GM23338 (cell line): ENCODE measurements at regions not wholly inside any gene's neighbourhood (a gene's known extent, or its start where the extent isn't known, plus 50 kb on each side); places are given as distances from the start of the nearest gene placed in this dataset.

Experiments
- CREB1 ChIP-seq: fragments of 250-450 bp; sonication (Bioruptor Pico); IDR thresholded peaks from 2 replicates; pipeline ENCODE4 v1.5.0; 2020; ENCODE audit warnings: low read depth, mild to moderate bottlenecking, moderate library complexity
- CTCF ChIP-seq, 2 experiments: fragments of 200-600 bp in 1 of 2; sonication (generic) in 1 of 2; conservative IDR thresholded peaks; 2 replicates each; pipeline versions ENCODE4 v1.5.1 to v1.6.1; 2016 to 2017; ENCODE audit warnings: antibody characterized with exemption in 2 of 2, low read depth in 2 of 2, mild to moderate bottlenecking in 2 of 2, moderate library complexity in 1 of 2
- ETS1 ChIP-seq: IDR thresholded peaks from 2 replicates; pipeline ENCODE4 v1.6.1; 2016; ENCODE audit warnings: antibody characterized with exemption
- EZH2 ChIP-seq: fragments of 200-600 bp; sonication (generic); IDR thresholded peaks from one replicate; pipeline ENCODE4 v1.8.0; 2017; ENCODE audit warnings: antibody characterized with exemption, mild to moderate bottlenecking, low read depth; ENCODE audit not compliant: unreplicated experiment
- EZH2phosphoT487 ChIP-seq: fragments of 200-600 bp; sonication (generic); IDR thresholded peaks from one replicate; pipeline ENCODE4 v1.8.1; 2018; ENCODE audit warnings: antibody characterized with exemption; ENCODE audit not compliant: unreplicated experiment
- POLR2AphosphoS5 ChIP-seq: IDR thresholded peaks from 2 replicates; pipeline ENCODE4 v1.6.1; 2016; ENCODE audit warnings: antibody characterized with exemption, low read depth
- ZNF331 ChIP-seq: fragments of 250-450 bp; sonication (Bioruptor Pico); IDR thresholded peaks from 2 replicates; pipeline ENCODE4 v1.5.0; 2020; ENCODE audit warnings: low read depth, mild to moderate bottlenecking, moderate library complexity
- ZNF462 ChIP-seq: fragments of 250-450 bp; sonication (Bioruptor Pico); IDR thresholded peaks from 2 replicates; pipeline ENCODE4 v1.5.0; 2020; ENCODE audit warnings: mild to moderate bottlenecking, moderate library complexity

GRCh38 chr10:91012502-91012901 is 91.6 kb upstream of the ANKRD1 start:
- TF ChIP-seq ZNF331 (CRISPR knock-in tag) (no peak), CREB1 (CRISPR knock-in tag) (no peak), ZNF462 (no peak), EZH2phosphoT487 (no peak), POLR2AphosphoS5 (no peak), CTCF (conservative IDR thresholded peaks at IDR 0.05; ENCODE audit: low read depth in 2 of 2) (no peak), EZH2 (no peak), ETS1 (no peak)
